NCI-H69 (cell line): ENCODE measurements at regions not wholly inside any gene's neighbourhood (a gene's known extent, or its start where the extent isn't known, plus 50 kb on each side); places are given as distances from the start of the nearest gene placed in this dataset.
"Not testable (repeated sequence)": the region's sequence is repeated elsewhere in the genome, so short reads cannot be mapped to it uniquely, and the experiment has no call there.

ENCODE experiments used
- DNase-seq: peaks from one replicate; lab custom pipeline; 2025; lab: John Stamatoyannopoulos, UW

DNA sequence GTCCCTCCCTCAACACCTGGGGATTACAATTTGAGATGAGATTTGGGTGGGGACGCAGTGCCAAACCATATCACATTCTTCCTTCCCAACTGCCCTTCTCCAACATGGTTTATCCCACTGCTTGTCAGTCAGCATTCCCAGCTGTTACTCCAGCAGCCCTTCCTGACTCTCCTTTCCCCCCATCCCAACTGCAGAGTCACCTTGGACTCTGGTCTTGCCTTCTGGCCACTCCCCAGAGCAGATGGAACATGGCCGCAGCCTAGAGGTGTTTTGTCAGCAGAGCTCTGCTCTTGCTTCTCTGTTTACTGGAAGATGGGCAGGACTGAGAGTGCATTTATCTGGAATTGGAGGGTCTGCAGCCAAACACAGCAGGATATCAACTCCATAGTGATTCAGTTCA is 51.2 kb upstream of the MEX3C start:
- no peak for DNase-seq

DNA sequence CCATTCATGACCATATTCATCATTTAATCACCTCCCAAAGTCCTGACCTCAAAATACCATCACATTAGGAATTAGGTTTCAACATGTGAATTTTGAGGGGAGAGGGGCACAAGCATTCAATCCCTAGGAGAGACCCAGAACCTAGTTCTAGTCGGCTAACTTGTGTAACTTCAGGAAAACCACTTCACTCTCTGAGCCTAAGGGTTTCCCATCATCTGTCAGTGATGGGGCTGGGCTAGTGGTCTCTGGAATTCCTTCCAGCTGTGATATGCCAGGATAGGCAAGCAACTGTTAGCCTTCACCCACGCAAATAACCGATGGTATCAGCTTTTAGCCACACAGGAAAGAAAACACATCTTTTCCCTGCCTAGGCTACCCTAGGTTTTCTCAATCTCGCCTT is 52.5 kb upstream of the MEX3C start:
- no peak for DNase-seq

GRCh38 chr18:51250458-51251024 is 53.1 kb upstream of the MEX3C start:
- no peak for DNase-seq

DNA sequence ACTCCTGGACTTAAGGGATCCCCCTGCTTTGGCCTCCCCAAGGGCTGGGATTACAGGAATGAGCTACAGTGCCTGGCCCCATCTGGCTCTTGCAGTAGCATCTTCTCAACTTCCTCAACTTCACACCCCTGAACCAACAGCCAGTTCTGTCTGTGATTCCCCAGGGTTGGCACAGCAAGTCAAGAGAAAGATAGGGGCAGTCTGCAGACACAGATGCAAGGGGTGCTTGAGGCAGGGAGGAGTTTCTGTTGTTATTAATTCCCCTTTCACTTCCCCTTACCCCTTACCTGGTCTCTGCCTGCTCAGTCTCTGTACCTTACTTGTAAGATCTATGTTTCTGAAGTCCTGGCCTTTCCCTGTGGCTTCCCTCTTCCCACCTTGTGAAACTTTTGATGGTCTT is 54.1 kb upstream of the MEX3C start:
- no peak for DNase-seq

DNA sequence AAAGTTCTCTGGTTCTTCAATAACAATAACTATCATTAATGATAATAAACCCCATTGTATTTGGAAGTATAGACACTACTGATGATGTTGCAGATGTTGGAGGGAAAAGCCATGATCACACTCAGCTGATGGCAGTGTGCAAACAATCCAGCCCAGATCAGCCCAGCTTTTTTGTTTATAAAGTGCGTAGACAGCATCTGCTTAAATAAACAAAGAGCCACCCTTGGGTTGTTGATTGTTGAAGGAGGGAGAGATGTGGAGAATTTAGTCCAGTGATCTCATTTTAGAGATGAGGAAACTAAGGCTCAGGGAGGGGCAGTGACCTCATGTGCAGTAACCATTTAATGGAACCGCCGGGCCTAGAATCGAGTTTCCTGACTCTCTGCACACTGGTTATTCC is 56.0 kb upstream of the MEX3C start:
- DNase-seq: no peak

DNA sequence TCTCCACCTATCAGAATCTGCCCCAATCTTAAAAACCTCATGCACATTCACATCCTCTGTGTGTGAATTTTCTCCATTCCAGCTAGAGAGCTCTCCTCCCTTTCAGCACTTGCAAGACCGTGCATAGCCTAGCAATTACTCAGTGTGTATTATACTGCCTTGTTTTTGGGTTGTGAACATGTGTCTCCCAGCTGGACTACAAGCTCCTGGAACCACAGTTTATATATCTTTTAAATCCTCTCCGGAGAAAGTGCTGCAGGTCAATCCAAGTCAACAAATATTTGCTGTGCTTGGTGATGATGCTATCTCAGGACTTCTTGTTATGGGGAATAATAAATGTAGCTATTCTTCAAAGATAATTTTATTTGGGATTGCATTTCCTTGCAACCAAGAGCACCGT is 58.2 kb upstream of the MEX3C start:
- DNase-seq: no peak

DNA sequence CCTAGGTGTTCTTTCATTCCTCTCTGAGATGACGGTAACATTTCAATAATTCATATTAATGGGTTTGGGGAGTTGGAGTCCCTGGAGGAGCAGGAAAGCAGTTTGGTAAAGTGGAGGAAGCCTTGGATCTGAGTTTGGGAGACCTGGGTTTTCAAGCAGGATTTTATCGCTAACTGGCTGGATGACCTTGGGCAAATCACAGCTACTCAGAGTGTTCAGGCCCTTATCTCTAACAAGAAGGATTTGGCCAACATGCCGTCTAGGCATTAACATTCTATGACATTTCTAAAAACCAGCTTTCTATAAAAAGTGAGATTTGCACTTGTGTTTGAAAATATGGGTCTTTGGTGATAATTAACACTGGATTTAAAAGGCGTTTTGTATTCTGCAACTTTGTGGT is 59.7 kb upstream of the MEX3C start:
- DNase-seq: no peak

DNA sequence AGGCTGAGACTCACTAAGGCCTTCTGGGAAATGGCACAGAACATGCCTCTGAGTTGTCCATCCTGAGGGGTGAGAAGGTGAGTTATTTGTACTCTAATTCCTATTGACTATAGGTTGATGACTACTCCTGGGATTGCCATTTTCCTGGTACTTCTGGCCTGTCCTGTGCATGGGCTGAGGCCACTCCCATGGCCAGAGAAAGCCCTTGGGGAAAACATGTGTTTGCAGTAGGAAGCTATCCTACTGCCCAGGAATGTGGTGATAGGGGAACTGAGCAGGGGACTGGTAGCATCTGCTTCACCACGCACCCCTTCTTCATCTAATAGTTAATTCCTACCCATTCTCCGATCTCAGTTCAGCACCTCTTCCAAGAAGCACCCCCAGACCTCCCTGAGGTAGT is 62.6 kb upstream of the MEX3C start:
- DNase-seq: no peak

- not testable (repeated sequence) for DNase-seq
Observed at GRCh38 chr18:51266077-51266476, 68.6 kb upstream of the MEX3C start.

DNA sequence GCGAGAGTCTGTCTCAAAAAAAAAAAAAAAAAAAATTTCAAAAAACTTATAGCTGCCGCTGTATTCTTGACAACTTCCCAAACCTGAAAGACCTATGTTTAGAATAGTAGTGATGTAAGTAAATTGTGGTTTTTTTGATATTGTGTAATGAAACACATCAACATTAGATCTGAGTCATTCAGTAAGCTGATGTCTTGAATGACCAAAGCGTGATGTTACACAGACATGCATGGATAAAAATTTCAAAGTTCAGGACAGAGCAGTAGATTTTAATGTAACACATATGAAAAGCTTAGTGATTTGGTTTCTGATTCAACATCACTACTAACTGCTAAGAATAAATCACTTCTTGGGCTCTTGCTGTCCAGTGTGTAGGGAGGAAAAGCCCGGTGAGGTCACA is 69.3 kb upstream of the MEX3C start:
- no peak for DNase-seq

DNA sequence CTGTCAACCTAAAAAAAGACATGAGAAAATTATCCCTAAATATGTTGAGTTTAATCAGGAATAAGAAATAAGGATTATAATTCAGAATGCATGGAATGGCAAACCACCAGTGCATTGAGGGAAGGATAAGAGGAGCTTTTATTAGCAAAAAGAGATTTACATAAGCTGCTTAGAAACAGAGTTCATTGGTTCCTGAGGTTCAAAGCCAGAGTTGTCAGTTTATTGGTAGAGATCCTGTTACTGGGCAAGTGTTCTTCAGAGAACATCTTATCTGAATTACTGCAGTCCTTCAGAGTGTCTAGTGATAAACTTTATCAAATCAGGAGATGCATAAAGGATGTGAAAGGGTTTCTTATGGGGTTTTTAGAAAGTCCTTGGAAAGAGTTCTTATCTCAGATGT is 76.0 kb upstream of the MEX3C start:
- DNase-seq: no peak

- peak; percentile 66 for DNase-seq
Observed at GRCh38 chr18:51275712-51276476, 78.4 kb upstream of the MEX3C start.

- peak; percentile 81 for DNase-seq
Observed at GRCh38 chr18:51278045-51278649, 80.7 kb upstream of the MEX3C start.

DNA sequence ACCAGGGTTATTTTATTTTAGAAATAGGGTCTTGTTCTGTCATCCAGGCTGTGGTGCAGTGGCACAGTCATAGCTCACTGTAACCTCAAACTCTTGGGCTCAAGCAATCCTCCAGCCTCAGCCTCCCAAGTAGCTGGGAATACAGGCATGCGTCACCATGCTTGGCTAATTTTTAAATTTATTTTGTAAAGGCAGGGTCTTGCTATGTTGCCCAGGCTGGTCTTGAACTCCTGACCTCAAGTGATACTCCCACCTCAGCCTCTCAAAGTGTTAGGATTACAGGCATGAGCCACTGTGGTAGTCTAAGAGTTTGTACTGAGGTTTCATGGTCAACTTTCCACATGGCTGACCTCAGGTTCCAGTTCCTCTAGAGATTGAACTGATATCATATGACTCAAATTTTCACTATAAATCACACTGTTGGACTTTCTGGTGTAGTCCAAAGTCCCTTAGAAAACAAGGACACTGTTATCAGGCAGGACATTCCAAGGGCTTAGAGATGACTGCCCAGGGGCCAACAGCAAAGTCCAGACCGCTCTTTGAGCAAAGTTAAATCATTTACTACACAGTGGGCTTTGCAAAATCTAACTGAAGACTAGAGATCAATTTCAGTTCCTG is 82.0 kb upstream of the MEX3C start:
- no peak for DNase-seq

DNA sequence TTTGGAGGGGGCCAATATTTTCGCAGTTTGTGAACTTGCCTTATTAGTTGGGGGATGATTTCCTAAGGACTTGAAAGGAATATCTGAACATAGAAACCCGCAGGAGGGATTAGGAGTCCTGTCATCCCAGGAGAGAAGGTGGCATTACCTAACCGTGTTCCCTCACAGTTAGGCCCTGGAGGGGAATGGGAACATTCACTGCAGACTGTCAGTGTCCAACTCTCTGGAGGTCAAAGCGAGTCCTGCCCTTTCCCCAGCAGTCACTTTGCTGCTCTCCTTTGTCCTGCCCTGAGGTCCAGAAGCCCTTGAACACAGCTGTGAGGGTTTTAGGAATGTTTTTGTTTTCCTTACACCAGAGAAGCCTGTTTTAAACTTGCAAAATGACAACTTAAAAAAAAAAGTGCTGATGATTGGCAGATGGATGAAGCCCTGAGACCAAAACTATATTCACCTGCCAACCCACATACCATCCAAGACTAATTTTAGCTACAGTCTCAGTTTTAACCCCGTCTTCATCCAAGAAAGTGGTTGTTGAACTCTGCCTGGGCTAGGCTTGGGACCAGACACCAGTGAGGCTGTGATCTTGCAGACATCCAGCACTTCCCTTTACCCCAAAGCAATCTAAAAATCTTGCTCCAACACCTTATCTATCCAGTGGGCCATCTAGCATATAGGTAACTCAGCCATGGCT is 90.5 kb upstream of the MEX3C start:
- no peak for DNase-seq

DNA sequence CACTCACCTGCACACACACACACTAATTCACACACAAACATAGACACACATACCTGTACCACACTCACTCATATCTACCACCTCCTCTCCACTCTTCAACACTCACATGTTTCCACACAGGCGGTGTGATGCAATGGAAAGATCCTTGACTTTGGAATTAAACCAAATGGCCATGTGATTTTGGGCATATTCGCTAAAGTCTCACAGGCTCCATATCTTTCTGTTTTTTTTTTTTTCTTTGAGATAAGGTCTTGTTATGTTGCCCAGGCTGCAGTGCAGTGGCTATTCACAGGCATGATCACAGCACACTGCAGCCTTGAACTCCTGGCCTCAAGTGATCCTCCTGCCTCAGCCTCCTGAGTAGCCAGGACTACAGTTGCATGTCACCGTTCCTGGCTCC is 91.1 kb upstream of the MEX3C start:
- no peak for DNase-seq

- no peak for DNase-seq
Observed at GRCh38 chr18:51290860-51291259, 93.4 kb upstream of the MEX3C start.

GRCh38 chr18:51300912-51301311 is 103.4 kb upstream of the MEX3C start:
- no peak for DNase-seq

GRCh38 chr18:51301376-51301775 is 103.9 kb upstream of the MEX3C start:
- no peak for DNase-seq

DNA sequence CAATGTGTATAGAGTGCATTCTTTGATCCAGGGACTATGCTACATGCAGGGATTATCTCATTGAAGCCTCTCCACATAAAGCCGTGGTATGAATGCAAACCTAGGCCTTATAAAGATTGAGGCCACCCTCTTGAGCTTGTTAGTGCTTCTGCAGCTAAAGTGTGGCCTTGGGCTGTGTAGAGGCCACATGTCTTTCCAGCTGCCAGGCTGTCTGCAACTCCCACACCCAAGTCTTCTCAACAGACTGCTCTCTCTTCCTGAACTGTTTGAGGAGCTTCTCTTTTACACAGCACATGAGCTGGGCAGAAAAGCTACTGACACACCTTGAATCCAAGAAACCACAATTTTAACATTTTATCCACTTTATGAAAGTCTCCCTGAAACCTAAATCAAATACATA is 119.2 kb upstream of the MEX3C start:
- no peak for DNase-seq

DNA sequence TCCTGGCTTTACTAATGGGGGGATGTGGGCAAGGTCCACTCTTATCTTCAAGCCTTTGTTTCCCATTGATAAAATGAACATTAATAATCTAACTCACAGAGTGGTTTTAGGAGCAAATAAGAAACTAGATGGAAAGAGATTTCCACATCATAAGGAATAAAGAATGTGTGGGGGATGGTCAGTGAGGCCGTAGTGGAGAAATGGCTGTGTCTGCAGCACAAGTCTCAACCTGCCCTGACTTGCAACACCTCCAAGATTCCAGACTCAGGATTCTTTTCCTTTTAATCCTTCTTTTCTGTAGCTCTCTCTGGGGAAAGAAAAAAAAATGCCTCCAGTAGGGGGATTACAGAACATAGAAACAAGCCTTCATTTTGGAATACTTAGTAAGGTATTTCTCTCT is 124.2 kb upstream of the MEX3C start:
- DNase-seq: no peak

DNA sequence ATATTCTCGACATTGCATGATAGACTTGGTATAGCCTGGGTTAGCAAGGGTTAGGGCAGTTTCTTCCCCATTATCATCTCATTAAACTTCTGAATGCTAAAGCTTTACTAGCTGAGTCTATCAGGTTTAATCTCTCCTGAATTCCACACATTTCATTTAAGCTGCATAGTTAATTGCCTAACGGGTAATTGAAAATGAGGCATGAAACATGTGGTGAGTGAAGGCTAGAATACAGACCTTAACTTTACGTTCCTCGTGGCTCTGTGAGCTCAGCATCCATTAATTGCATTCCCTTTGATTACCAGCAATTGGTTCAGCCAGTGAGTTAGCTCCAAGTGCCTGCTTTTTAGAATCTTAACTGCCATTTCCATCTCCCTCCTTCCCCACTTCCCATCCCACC is 126.5 kb upstream of the MEX3C start:
- DNase-seq: no peak

- peak; percentile 52 for DNase-seq
Observed at GRCh38 chr18:51330148-51330547, 132.7 kb upstream of the MEX3C start.
